GM18858 (cell line): ENCODE measurements at regions not wholly inside any gene's neighbourhood (a gene's known extent, or its start where the extent isn't known, plus 50 kb on each side); places are given as distances from the start of the nearest gene placed in this dataset.
"Not testable (repeated sequence)": the region's sequence is repeated elsewhere in the genome, so short reads cannot be mapped to it uniquely, and the experiment has no call there.

Experiments used
- ATAC-seq: cut with Tn5 transposase; IDR thresholded peaks from one replicate; pipeline ENCODE4 v1.9.1; 2021; ENCODE audit not compliant: unreplicated experiment

- no peak for ATAC-seq
Measured at GRCh38 chr5:39671561-39671961, 246.8 kb upstream of the DAB2 start.

DNA sequence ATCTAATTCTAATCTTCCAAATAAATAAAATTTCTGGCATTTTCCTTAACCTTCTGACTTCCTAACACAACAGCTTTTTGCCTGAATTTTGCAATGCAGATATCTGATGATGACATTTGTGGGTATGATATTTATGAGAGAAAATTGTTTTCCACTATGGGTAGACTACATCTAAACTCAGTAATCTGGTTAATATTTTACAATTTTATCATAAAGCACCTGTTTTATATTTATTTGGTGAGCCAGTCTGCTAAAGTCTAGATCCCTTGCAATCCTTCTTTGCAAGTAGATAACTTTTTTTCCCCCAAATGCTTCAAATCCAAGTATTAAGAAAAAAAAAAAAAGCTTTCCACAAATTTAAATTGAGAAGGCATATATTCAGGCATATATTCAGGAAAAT, 246.2 kb upstream of the DAB2 start:
- no peak for ATAC-seq

- no peak for ATAC-seq
Measured at GRCh38 chr5:39670391-39670790, 245.6 kb upstream of the DAB2 start.

- ATAC-seq = no peak
Measured at GRCh38 chr5:39668980-39669379, 244.2 kb upstream of the DAB2 start.

DNA sequence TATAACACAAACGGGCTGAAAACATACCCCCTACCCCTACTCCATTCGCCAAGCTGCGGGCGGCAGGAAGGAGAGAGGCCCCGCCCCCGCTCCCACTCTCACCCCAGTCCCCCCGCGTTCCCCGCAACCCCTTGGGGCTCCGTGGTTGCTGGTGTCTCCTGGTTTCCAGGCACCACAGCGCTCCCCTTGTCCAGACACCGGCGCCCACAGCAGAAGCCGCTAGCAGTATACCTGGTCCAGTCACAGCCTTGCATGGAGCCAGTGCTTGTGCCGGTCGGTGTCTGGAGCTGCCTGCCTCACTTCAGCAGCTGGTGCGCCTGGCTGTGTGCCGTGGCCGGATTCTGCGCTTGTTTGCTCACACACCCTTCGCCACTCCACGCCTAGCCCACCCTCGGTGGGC, 240.5 kb upstream of the DAB2 start:
- ATAC-seq = no peak

- ATAC-seq = no peak
Measured at GRCh38 chr5:39662945-39663344, 238.2 kb upstream of the DAB2 start.

DNA sequence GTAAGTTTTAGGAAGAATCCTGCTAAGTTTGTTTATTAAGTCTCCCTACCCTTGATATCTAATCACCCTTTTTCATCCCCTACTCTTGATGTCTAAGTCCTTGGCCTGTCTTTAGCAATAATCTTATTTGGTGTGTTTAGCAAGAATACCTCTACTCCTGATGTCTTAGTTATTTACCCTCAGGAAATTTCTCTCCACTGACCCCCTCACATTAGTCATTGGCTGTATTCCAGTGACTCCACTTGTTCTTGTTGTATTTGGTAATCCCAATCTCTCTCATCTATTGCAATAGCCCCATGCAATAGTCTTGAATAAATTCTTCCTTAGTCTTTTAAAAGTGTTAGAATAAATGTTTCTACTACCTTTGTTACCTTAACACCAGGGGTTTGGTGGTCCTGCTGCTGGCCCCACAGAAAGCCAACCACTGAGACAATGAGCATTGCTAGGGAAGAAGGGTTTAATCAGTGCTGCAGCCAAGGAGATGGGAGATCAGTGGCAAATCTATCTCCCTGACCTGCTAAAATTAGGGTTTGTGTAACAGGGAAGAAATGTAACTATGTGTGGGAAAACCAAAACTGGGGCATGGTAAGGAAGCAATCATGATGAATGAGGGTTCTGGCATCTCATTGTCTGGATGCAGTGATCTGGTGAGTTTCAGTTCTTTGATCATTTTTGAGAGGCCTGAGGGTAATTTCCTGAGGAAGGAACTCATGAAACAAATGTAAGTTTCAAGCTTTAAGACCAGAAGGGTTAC, 236.4 kb upstream of the DAB2 start:
- no peak for ATAC-seq

DNA sequence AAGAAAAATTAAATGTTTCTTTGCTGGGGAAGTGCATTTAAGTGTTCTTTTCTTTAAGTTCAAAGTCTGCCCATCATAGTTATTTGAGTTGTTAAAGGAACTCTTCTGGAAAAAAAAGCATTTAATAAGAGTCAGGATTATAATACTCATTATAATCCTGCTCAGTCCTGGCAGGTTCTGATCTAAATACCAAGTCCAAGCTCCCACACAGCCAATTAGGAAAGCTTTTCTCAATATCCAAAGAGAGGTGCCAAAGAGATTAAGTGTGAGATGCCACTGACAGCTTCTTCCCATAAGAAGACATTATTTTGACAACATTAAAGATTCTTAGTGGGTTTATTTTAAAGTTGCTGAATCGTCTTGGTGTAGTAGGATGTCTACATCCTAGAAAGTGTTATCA, 235.2 kb upstream of the DAB2 start:
- no peak for ATAC-seq

DNA sequence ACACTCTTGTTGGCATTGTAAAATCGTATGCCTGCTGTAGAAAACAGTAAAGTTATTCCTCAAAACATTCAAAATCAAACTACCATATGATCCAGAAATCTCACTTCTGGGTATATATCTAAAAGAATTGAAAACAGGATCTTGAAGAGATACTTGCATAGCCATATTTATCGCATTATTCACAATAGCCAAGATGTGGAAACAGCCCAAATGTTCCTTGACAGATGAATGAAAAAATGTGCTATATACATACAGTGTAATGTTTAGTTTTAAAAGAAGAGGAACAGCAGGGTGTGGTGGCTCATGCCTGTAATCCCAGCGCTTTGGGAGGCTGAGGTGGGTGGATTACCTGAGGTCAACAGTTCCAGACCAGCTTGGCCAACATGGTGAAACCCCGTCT, 234.1 kb upstream of the DAB2 start:
- ATAC-seq = no peak

DNA sequence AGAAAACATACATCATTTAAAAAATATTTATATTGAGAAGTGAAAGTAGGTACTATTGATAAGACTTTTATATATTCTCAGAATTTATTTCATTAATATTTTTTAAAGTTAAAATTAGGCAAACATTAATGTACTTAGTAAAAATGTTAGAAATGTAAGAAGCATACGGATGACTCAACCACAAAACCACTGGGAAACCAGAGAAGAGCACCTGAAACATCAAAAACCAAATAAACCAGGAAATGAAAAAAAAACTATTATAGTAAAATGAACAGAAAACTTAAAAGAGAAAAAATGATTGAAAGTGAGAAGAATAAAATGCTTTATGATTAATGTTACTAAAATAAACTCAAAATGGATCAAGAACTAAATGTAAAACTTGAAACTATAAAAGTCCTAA, 233.2 kb upstream of the DAB2 start:
- ATAC-seq = peak; percentile 67

- ATAC-seq = no peak
Measured at GRCh38 chr5:39656600-39656999, 231.8 kb upstream of the DAB2 start.

DNA sequence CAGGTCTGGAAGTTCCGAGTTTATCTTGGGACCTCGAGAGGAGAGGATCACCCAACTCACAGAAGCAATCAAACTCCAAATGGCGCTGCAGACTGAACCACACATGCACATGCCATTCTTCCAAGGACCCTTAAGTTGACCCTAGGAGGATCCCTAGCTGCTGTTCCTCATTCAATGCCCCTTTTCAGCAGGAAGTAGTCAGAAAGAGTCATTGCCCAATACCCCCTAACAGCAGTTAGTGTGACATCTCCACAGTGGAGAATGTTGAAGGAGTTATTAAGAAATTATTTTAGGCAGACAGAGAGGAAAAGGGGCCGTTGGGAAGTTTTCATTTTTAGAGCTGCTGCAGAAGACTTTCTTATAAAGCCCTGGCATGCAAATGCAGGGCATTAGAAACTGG, 229.9 kb upstream of the DAB2 start:
- no peak for ATAC-seq

DNA sequence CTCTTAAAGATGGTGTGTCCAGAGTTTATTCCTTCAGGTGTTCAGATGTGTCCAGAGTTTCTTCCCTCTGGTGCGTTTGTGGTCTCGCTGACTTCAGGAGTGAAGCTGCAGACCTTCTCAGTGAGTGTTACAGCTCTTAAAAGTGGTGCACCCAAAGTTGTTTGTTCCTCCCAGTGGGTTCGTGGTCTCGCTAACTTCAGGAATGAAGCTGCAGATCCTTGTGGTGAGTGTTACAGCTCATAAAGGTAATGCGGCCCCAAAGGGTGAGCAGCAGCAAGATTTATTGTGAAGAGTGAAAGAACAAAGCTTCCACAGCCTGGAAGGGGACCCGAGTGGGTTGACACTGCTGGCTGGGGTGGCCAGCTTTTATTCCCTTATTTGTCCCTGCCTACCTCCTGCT, 227.7 kb upstream of the DAB2 start:
- ATAC-seq = not testable (repeated sequence)

GRCh38 chr5:39652036-39652435, 227.3 kb upstream of the DAB2 start:
- no peak for ATAC-seq

DNA sequence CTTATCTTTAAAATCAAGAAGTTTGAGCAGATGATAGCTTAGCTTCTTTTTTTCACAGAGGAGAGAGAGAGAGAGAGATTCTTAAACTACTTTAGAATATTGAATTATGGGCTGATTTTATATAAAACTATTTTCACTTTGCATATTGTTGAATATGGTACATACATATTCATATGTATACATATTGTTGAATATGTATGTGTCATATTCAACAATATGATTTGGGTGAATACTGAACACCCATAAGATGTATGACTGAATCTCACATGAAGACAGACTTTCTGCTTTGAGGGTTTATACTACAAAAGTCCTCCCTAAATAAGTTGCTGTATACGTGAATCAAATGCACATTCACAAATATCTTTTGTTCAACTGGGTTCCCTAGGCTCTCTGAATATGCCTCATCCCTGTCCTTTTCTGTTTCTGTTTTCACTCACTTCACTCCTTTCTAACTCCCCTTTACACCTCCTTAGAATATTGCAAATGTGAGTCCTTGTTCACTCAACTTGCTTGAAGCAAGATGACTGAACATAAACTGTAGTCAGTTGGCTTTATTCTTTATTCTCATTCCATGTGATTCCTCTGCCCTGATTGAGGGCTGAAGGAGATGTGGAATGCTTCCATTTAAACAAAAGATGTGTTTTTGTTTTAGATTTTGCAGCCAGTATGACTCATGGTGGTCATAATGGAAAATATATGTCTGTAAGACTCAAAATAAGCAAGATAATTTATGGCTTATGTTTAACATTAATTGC, 225.4 kb upstream of the DAB2 start:
- no peak for ATAC-seq

DNA sequence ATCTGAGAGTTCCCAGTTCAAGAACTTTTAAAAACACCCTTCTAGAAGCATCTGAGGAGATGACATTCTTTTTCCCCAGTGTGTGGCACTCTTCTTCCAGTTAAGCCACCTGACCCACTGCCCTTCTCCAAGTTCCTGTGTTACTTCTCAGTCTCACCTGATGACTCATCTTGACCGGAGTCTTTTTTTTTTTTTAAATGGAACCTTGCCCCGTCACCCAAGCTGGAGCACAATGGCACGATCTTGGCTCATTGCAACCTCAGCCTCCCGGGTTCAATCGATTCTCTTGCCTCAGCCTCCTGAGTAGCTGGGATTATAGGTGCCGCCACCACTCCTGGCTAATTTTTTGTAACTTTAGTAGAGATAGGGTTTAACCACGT, 224.1 kb upstream of the DAB2 start:
- no peak for ATAC-seq

DNA sequence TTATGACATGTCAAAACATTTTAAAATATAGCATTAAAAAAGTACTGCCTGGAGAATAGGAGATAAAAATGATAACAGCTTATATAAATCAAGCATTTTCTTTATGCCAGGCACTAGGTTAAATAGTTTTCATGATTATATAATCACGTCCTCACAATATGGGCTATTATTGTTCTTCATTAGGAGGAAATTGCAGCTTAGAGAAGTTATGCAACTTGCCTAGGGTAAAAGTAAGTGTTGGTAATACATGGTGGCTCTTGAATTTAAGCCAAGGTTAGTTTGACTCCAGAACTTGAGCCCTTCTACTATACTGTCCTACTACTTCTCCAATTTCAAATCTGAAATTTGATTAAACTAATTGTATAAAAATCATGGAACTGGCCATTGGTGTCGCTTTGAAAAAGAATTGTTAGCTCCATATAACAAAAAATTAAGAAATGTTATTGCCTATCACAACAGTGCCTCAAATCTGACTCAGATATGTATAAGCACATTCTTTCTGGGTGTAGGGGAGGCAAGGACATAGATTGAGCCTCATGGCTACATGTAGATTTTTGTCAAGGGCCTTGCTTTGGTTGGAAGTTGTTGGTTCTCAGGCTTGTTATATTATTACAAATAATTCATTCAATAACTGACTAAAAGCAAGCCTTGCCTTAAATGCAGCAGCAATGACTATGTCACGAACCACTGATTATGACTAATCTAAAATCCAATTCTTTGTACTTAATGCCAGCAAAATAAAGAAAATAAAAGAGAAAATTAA, 223.5 kb upstream of the DAB2 start:
- ATAC-seq = no peak

GRCh38 chr5:39640552-39640951, 215.8 kb upstream of the DAB2 start:
- ATAC-seq = peak; percentile 95

GRCh38 chr5:39639618-39640089, 214.9 kb upstream of the DAB2 start:
- ATAC-seq = no peak

- no peak for ATAC-seq
Measured at GRCh38 chr5:39638813-39639212, 214.0 kb upstream of the DAB2 start.

- no peak for ATAC-seq
Measured at GRCh38 chr5:39633057-39633456, 208.3 kb upstream of the DAB2 start.

DNA sequence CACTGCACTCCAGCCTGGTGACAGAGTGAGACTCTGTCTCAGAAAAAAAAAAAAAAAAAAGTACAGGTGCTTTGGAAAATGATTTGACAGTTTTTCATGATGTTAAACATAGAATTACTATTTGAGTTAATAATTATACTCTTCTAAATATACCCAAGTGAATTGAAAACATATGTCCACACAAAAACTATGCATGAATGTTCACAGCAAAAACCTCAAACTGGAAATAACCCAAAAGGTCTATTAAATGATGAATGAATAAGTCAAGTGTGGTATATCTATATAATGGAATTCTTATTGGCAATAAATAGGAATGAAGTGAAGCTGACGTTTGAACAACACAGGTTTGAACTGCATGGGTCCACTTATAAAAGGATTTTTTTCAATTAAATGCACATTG, 207.2 kb upstream of the DAB2 start:
- no peak for ATAC-seq
